ENCODE measurements at regions not wholly inside any gene's neighbourhood (a gene's known extent, or its start where the extent isn't known, plus 50 kb on each side); places are given as distances from the start of the nearest gene placed in this dataset.

GRCh38 chr18:66826211-66826610 lies 222.3 kb upstream of the CDH19 start:
- peak; percentile 4 for DNase-seq

- no peak for DNase-seq
Measured at GRCh38 chr18:66825347-66825746, 221.5 kb upstream of the CDH19 start.

GRCh38 chr18:66819235-66819634 lies 215.3 kb upstream of the CDH19 start:
- no peak for DNase-seq

- no peak for DNase-seq
Measured at GRCh38 chr18:66813138-66813537, 209.2 kb upstream of the CDH19 start.

GRCh38 chr18:66795051-66795450 lies 191.2 kb upstream of the CDH19 start:
- no peak for DNase-seq

GRCh38 chr18:66792466-66792865 lies 188.6 kb upstream of the CDH19 start:
- DNase-seq: no peak

DNA sequence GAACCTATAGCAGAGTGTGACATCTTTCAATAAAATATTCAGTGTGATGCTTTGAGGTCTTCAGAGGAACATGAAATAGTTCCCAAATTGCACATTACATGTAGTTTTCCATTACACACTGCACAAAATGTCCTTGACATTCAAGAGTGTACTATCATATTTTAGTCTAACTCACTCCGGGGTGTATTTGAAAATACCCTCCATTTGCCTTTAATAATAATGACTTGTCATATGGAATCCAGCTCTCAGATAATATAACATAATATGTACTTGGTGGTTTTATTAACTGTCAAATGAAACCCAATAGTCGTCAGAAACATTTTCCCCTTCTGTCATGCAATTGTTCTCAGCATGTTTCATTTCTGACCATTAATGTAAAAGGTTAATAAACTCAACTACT lies 176.7 kb upstream of the CDH19 start:
- peak; percentile 14 for DNase-seq

GRCh38 chr18:66778048-66778447 lies 174.2 kb upstream of the CDH19 start:
- DNase-seq: no peak

- peak; percentile 40 for DNase-seq
Measured at GRCh38 chr18:66769375-66769774, 165.5 kb upstream of the CDH19 start.

DNA sequence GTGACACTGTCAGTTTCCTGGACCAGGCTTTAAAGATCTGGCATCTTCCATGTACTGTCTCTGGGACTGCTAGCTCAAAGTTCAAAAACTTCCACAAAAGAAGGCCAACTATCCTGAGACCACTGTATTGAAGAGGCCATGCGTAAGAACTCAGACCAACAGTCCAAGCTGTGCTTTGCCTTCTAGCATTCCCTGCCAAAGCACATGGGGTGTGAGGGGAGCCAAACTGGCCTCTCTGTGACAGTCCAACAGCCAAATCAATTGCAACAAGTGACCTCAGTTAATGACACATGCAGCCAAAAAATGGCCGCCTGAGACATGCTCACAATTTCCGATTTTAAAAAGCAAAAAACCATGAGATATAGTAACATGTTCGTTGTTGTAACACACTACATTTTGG lies 160.3 kb upstream of the CDH19 start:
- no peak for DNase-seq

DNA sequence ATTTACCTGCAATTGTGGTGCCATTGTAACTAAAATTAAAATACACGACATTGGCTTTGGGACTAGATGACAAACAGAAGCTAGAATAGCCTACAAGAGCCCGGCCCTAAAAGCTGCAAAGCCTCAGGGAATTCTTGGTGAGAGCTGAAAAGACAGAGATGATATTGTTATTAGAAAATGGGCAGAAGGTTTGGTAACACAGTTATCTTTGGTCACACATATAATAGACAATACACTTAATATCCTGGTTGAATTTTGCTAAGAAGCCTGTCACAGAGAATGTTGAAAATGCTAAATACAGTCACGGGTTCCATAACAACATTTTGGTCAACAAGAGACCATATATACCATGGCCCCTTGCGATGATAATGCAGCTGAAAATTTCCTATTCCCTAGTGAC lies 157.3 kb upstream of the CDH19 start:
- DNase-seq: no peak

GRCh38 chr18:66760559-66760958 lies 156.7 kb upstream of the CDH19 start:
- DNase-seq: no peak

DNA sequence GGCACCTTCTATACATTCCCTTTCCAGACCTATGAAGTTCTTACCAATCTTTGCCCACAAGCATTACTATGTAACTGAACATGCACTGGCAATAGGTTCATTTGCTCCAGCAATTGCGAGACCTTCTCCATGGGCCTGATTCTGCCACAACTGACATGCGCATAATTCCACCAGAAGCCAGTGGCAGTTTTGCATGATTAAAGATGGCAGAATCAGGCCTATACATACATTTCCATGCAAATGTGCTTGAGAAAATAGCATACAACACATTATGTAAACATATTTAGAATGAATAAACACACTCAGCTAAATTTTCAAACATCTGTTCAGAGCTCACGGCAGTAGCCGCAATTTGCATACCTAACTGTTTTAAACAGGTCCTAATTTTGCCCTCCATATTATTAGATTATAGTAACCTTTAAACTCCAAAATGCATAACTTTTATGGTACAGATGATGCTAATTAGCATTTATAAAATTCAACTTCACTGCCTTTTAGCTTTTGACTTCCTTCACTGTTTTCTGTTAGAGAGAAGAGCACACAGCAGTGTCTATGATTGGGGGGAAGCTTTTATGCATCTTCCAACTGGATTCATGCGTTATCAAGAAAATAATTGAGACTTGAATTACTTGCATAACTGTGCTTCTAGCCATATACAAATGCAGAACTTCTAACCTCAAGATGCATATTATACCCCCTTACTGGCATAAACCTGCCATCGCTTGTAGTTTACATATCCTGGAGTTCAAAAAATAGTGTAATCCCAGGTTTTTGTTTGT lies 155.3 kb upstream of the CDH19 start:
- DNase-seq: no peak

GRCh38 chr18:66757946-66758345 lies 154.1 kb upstream of the CDH19 start:
- no peak for DNase-seq

DNA sequence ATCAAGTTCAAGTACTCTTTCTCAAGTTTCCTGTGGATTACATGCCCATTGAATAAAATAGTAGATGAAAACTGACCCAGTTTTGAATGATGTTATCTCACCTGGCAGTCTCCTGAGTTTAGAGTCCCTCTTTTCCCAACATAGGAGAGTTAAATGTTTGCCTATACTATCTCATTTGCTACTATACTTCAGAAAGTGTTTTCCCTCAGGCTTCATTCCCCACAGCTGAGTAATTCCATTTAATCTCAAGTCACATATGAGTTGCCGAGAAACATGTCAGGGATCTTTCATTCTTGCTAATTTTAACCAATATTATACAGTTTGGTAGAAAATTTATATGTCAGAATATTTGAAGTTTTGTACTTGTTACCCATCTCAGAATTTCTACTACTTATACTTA lies 150.4 kb upstream of the CDH19 start:
- no peak for DNase-seq

GRCh38 chr18:66752733-66753132 lies 148.8 kb upstream of the CDH19 start:
- DNase-seq: no peak

GRCh38 chr18:66749481-66750035 lies 145.7 kb upstream of the CDH19 start:
- no peak for DNase-seq

DNA sequence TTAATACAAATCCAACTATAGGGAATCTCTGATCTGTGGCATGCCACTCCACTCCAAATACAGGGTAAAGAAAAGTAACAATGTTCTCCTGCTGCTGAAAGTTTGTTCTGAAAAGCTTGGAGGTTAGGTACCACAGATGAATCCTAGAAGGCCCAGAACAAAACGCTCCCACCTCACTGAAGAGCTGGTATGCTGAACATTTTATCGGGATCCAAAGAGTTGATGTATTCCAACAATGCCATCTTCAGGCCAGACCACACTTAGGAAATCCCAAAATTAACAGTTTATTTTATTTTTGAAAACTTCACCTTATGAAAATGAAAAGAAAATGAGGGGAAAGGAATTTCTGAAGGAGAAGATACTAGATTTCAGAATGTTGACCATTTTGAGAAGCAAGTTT lies 145.1 kb upstream of the CDH19 start:
- DNase-seq: peak; percentile 17

- DNase-seq: no peak
Measured at GRCh38 chr18:66742832-66743231, 138.9 kb upstream of the CDH19 start.

- no peak for DNase-seq
Measured at GRCh38 chr18:66735933-66736332, 132.0 kb upstream of the CDH19 start.

- DNase-seq: no peak
Measured at GRCh38 chr18:66734451-66734850, 130.6 kb upstream of the CDH19 start.

DNA sequence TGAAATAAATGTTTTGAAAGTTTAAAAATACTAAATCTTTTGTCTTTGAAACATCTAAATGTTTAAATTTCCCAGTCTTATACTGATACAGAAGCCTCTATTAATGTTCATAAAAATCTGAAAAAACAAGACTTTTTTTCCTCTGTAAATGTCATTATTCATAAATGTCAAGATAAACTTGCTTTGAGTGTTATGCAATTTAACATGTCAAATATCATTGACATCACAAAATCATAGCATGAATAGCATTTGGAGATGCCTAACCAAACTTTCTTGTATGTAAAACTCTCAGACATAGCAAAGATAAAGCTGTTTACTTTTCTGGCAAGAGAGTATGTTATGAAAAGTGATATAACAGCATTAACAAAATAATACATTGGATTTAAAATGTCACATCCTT lies 128.0 kb upstream of the CDH19 start:
- DNase-seq: no peak

DNA sequence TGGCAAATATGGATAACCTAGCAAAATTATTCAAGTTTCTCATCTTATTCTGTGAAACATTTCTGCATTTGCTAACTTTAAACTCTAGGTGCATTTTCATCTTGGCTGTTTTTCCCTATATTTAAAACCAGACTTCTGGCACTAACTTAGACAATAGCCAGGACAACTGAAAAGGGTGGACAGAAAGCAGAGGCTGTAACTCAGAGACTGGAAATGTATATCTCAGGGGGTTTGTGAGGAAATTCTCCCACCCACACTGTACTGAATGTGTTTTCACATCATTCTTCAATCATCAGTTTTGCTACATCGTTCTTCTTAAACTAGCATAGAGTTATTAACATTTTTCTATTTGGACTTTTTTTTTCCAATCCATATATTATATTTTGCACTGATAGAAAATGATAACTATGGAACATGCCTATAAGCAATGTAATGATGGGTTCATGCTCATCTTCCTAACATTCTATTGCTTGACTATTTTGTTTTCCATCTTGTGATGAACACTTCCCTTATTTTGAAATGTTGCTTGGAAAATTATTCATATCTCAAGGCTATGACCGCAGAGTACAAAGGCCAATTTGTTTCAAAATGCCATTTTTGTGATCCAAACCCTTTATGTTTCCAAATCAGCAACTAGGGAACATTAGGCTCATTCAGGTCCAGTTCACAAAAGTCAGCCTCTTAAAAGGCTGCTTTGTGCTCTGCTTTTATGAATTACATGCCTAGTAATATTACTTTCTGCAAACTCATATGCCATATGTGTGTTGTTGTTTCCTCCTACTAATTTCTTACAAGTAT lies 125.8 kb upstream of the CDH19 start:
- DNase-seq: no peak

DNA sequence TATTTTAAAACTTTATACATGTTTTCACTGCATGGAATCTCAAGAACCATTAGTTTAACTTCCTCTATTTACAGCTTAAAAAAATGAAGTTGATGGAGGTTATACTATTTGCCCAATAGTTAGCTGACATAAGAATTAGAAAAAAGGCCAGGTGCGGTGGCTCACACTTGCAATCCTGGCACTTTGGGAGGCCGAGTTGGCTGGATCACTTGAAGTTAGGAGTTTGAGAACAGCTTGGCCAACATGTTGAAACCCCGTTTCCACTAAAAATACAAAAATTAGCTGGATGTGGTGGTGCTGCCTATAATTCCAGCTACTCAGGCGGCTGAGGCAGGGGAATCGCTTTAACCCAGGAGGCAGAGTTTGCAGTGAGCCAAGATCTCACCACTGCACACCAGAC lies 125.1 kb upstream of the CDH19 start:
- DNase-seq: no peak

Measured in NCI-H2171 treated with DMSO at 0.1 percent for 48 hours (cell line).